A549 (cell line): ENCODE measurements at regions not wholly inside any gene's neighbourhood (a gene's known extent, or its start where the extent isn't known, plus 50 kb on each side); places are given as distances from the start of the nearest gene placed in this dataset.

Source experiments
- ATAC-seq, 2 experiments: fragments of 200-7000 bp in 1 of 2; fragments of >200 bp in 1 of 2; cut with Nextera tagmentation in 1 of 2; cut with Tn5 transposase in 1 of 2; 3 replicates each; pipeline versions ENCODE4 v1.8.0 to v1.9.1; 2018 to 2020; ENCODE audit warnings: mild to moderate bottlenecking in 1 of 2, moderate library complexity in 1 of 2
- CTCF ChIA-PET: fragments of 300-600 bp; sonication (Branson Sonifier 250); formaldehyde crosslinking; extraction: SDS; loops from one replicate; lab custom pipeline; 2021; ENCODE audit warnings: antibody characterized with exemption, inconsistent platforms; lab: Yijun Ruan, JAX
- POLR2A ChIA-PET: fragments of 350-600 bp; formaldehyde crosslinking; extraction: SDS; loops from one replicate; lab custom pipeline; 2021; ENCODE audit warnings: antibody characterized with exemption, inconsistent platforms; lab: Yijun Ruan, JAX
- DNase-seq, 2 experiments: peaks; one replicate each; pipeline versions ENCODE4 v3.0.0 to v3.0.0-alpha.2; 2011 to 2016; ENCODE audit warnings: low read depth in 1 of 2, low spot score in 1 of 2
- FAIRE-seq: peaks from 2 replicates; lab custom pipeline; 2011; peaks lifted over from hg19 to GRCh38; lab: Jason Lieb, UNC
- H3K27ac ChIP-seq, 2 experiments: fragments of >200 bp; sonication (Bioruptor Twin); formaldehyde crosslinking; 3 replicates each; pipeline ENCODE4 v1.5.1; 2016 to 2017
- H3K4me1 ChIP-seq: fragments of >200 bp; sonication (Bioruptor Twin); formaldehyde crosslinking; 3 replicates; pipeline ENCODE4 v1.6.1; 2016
- H3K4me2 ChIP-seq: fragments of >200 bp; sonication (Bioruptor Twin); formaldehyde crosslinking; 3 replicates; pipeline ENCODE4 v1.6.1; 2016
- H3K4me3 ChIP-seq: fragments of >200 bp; sonication (Bioruptor Twin); formaldehyde crosslinking; 3 replicates; pipeline ENCODE4 v1.5.1; 2016
- H3K9me3 ChIP-seq: fragments of >200 bp; sonication (Bioruptor Twin); formaldehyde crosslinking; 3 replicates; pipeline ENCODE4 v1.6.1; 2016
- ATOH8 ChIP-seq: fragments of 250-450 bp; sonication (Bioruptor Pico); IDR thresholded peaks from 2 replicates; pipeline ENCODE4 v1.5.0; 2020; ENCODE audit warnings: low read depth, mild to moderate bottlenecking, moderate library complexity
- EP300 ChIP-seq, 2 experiments: fragments of >200 bp; sonication (Bioruptor Twin); formaldehyde crosslinking; IDR thresholded peaks; 2 replicates in 1 of 2; 3 replicates in 1 of 2; pipeline ENCODE4 v1.6.1; 2016 to 2017
- HDAC2 ChIP-seq: fragments of 200-600 bp; sonication (generic); IDR thresholded peaks from 2 replicates; pipeline ENCODE4 v1.6.1; 2016
- HOXA7 ChIP-seq: fragments of 250-450 bp; sonication (Bioruptor Pico); IDR thresholded peaks from 2 replicates; pipeline ENCODE4 v1.5.0; 2020; ENCODE audit warnings: mild to moderate bottlenecking, moderate library complexity
- HOXB5 ChIP-seq: fragments of 250-450 bp; sonication (Bioruptor Pico); IDR thresholded peaks from 2 replicates; pipeline ENCODE4 v1.5.0; 2020; ENCODE audit warnings: mild to moderate bottlenecking, moderate library complexity
- KDM1A ChIP-seq: fragments of 200-600 bp; sonication (generic); IDR thresholded peaks from 2 replicates; pipeline ENCODE4 v1.6.1; 2016; ENCODE audit warnings: low read depth, mild to moderate bottlenecking
- KDM5A ChIP-seq: fragments of 200-600 bp; sonication (generic); IDR thresholded peaks from 2 replicates; pipeline ENCODE4 v1.6.1; 2016; ENCODE audit warnings: antibody characterized with exemption, mild to moderate bottlenecking
- MAX ChIP-seq: IDR thresholded peaks from 2 replicates; pipeline ENCODE4 v1.6.1; 2012
- NPAS2 ChIP-seq: fragments of 250-450 bp; sonication (Bioruptor Pico); IDR thresholded peaks from 2 replicates; pipeline ENCODE4 v1.8.0; 2022; ENCODE audit warnings: mild to moderate bottlenecking, moderate library complexity, borderline replicate concordance
- PBX3 ChIP-seq: IDR thresholded peaks from 2 replicates; pipeline ENCODE4 v1.6.1; 2012
- POLR2AphosphoS2 ChIP-seq: conservative IDR thresholded peaks from 2 replicates; pipeline ENCODE4 v1.6.1; 2012; ENCODE audit warnings: low read length, improper control_type of control experiment, inconsistent platforms
- RCOR1 ChIP-seq: fragments of 150-350 bp; IDR thresholded peaks from 2 replicates; pipeline ENCODE4 v1.6.1; 2014; ENCODE audit warnings: antibody characterized with exemption, low read length, low read depth
- REST ChIP-seq: fragments of 200-600 bp; sonication (generic); IDR thresholded peaks from 2 replicates; pipeline ENCODE4 v1.6.1; 2016; ENCODE audit warnings: antibody characterized with exemption, mild to moderate bottlenecking, moderate library complexity
- TP53 ChIP-seq: fragments of 250-450 bp; sonication (Bioruptor Pico); IDR thresholded peaks from 2 replicates; pipeline ENCODE4 v1.5.0; 2021; ENCODE audit warnings: mild to moderate bottlenecking, moderate library complexity
- USF2 ChIP-seq: fragments of 450-650 bp; IDR thresholded peaks from 2 replicates; pipeline ENCODE4 v1.6.1; 2014; ENCODE audit warnings: antibody characterized with exemption
- ZFP36 ChIP-seq: fragments of 450-650 bp; IDR thresholded peaks from 2 replicates; pipeline ENCODE4 v1.6.1; 2014; ENCODE audit warnings: borderline replicate concordance; ENCODE audit not compliant: partially characterized antibody
- ZNF302 ChIP-seq: fragments of 250-450 bp; sonication (Bioruptor Pico); IDR thresholded peaks from 2 replicates; pipeline ENCODE4 v1.9.0; 2021; ENCODE audit warnings: inconsistent platforms, mild to moderate bottlenecking, moderate library complexity
- ZSCAN20 ChIP-seq: fragments of 250-450 bp; sonication (Bioruptor Pico); IDR thresholded peaks from 2 replicates; pipeline ENCODE4 v1.8.0; 2022; ENCODE audit warnings: mild to moderate bottlenecking, moderate library complexity
- WGBS: methylation state at CpG from one replicate; pipeline ENCODE4 v1.1.6; 2017; ENCODE audit errors: missing lambda C conversion rate; 5-methylcytosine and 5-hydroxymethylcytosine counted together

GRCh38 chr3:135448520-135448919 lies 517.0 kb upstream of the PPP2R3A start:
- DNase-seq (no peak), ATAC-seq (no peak)
- no peak overlapping the region for H3K4me2 ChIP-seq
- H3K4me1 ChIP-seq = no peaks in the 10 kb centered on the region
- TF ChIP-seq EP300 (IDR thresholded peaks at IDR 0.05) (no peak), USF2 (no peak), TP53 (CRISPR knock-in tag) (no peak), HDAC2 (no peak), HOXB5 (no peak), ZFP36 (no peak), MAX (no peak), POLR2AphosphoS2 (no peak), REST (no peak), KDM1A (no peak), NPAS2 (CRISPR knock-in tag) (no peak), ATOH8 (CRISPR knock-in tag) (no peak), RCOR1 (no peak), HOXA7 (CRISPR knock-in tag) (no peak), PBX3 (no peak)
- TF ChIP-seq, all 56 proteins: peak for 0
- POLR2A ChIA-PET = no interaction called here
- no peak for FAIRE-seq
- Histone ChIP-seq H3K9me3 (no peaks in the 10 kb centered on the region), H3K27ac (no peak overlapping the region), H3K4me3 (no peak overlapping the region)
- CTCF ChIA-PET = no interaction called here

- no peak for DNase-seq
- H3K4me1 ChIP-seq = no peaks in the 10 kb centered on the region
- H3K9me3 ChIP-seq = no peaks in the 10 kb centered on the region
- ATAC-seq = no peak
- H3K4me2 ChIP-seq = no peak overlapping the region
- WGBS = 0% methylated on average over 1 of the region's 1 CpG
- TF ChIP-seq MAX (no peak), KDM1A (no peak), PBX3 (no peak), ZSCAN20 (no peak), USF2 (no peak), ZNF302 (CRISPR knock-in tag) (no peak), KDM5A (no peak)
- no peak overlapping the region for H3K27ac ChIP-seq
- POLR2A ChIA-PET = no interaction called here
- FAIRE-seq = no peak
- no peak overlapping the region for H3K4me3 ChIP-seq
- CTCF ChIA-PET = no interaction called here
These were observed 516.5 kb upstream of the PPP2R3A start for GRCh38 chr3:135449046-135449445.
